ENCODE measurements at regions not wholly inside any gene's neighbourhood (a gene's known extent, or its start where the extent isn't known, plus 50 kb on each side); places are given as distances from the start of the nearest gene placed in this dataset.
A peak's percentile ranks its signal among the peaks of the same experiment; 100 is the strongest.

GRCh38 chr20:6641012-6641411 lies 126.5 kb upstream of the BMP2 start:
- no peaks in the 10 kb centered on the region for H3K27me3 ChIP-seq (ENCODE audit: control insufficient read depth in 1 of 2, insufficient read depth in 2 of 2, low read length in 2 of 2)
- no peak overlapping the region for H3K9ac ChIP-seq (ENCODE audit: insufficient read depth, low read depth, low read length)
- H3K9me3 ChIP-seq (ENCODE audit: low read length) = no peaks in the 10 kb centered on the region
- no peak overlapping the region for H2AFZ ChIP-seq (ENCODE audit: low read length)
- no peak overlapping the region for H3K27ac ChIP-seq (ENCODE audit: extremely low read length, insufficient read depth, low read length)
- CTCF ChIA-PET (ENCODE audit: low intra/inter-chr PET ratio, low total read pairs) = no interaction called here
- no peak overlapping the region for H3K4me3 ChIP-seq (replicated peaks in 1 of 3; ENCODE audit: insufficient read depth in 1 of 3, low read depth in 2 of 3, low read length in 3 of 3)
- no peaks in the 10 kb centered on the region for H3K79me2 ChIP-seq (ENCODE audit: insufficient read depth, low read length)
- intact Hi-C loops (cut with micrococcal nuclease; ENCODE audit: unreplicated experiment) = no loop called here
- BruUV-seq (replicated peaks) = no TSS peak
- WGBS (ENCODE audit: low lambda C conversion rate) = 30% methylated on average over 5 of the region's 5 CpGs
- FAIRE-seq (no peak), DNase-seq (ENCODE audit: low spot score) (no peak), ATAC-seq (no peak)
- POLR2A ChIA-PET = no interaction called here
- in situ Hi-C loops (cut with HindIII; ENCODE audit: extremely low pct_ligation_motif_present, low pct_unique_long_range_greater_than_20kb) = no loop called here
- H4K20me1 ChIP-seq (ENCODE audit: insufficient read depth, low read length) = no peaks in the 10 kb centered on the region
- H3K4me1 ChIP-seq (ENCODE audit: insufficient read depth, low read length) = no peaks in the 10 kb centered on the region
- H3K4me2 ChIP-seq (ENCODE audit: low read depth, low read length) = no peak overlapping the region
- H3K36me3 ChIP-seq (replicated peaks in 1 of 2; ENCODE audit: control insufficient read depth in 1 of 2, insufficient read depth in 2 of 2, low read length in 2 of 2) = no peaks in the 10 kb centered on the region
- TF ChIP-seq E2F5 (CRISPR knock-in tag; conservative IDR thresholded peaks at IDR 0.05) = no peak
- TF ChIP-seq MIER2 (CRISPR knock-in tag; IDR thresholded peaks at IDR 0.05) = no peak
- no peak for TF ChIP-seq ATF4 (CRISPR knock-in tag; IDR thresholded peaks at IDR 0.05)
- TF ChIP-seq HNRNPL (IDR thresholded peaks at IDR 0.05; ENCODE audit: low read depth, low read length) = no peak
- no peak for TF ChIP-seq ZNF776 (CRISPR knock-in tag; IDR thresholded peaks at IDR 0.05)
- TF ChIP-seq ZNF333 (CRISPR knock-in tag; IDR thresholded peaks at IDR 0.05; ENCODE audit: borderline replicate concordance) = no peak
- no peak for TF ChIP-seq TOPORS (CRISPR knock-in tag; IDR thresholded peaks at IDR 0.05)
- 0 out of 2 replicates have a peak, but pooled peaks have one; percentile 8 for TF ChIP-seq IKZF1 (IDR thresholded peaks at IDR 0.05)
- no peak for TF ChIP-seq EEA1 (CRISPR knock-in tag; IDR thresholded peaks at IDR 0.05; ENCODE audit: borderline replicate concordance)
- TF ChIP-seq, protein P1, sequence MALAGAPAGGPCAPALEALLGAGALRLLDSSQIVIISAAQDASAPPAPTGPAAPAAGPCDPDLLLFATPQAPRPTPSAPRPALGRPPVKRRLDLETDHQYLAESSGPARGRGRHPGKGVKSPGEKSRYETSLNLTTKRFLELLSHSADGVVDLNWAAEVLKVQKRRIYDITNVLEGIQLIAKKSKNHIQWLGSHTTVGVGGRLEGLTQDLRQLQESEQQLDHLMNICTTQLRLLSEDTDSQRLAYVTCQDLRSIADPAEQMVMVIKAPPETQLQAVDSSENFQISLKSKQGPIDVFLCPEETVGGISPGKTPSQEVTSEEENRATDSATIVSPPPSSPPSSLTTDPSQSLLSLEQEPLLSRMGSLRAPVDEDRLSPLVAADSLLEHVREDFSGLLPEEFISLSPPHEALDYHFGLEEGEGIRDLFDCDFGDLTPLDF (CRISPR knock-in tag; IDR thresholded peaks at IDR 0.05) = no peak
- TF ChIP-seq STAG1 (CRISPR knock-in tag; IDR thresholded peaks at IDR 0.05) = peak; percentile 32; the same call in 1 of the 2 replicates
- no peak for TF ChIP-seq ZNF496 (CRISPR knock-in tag; IDR thresholded peaks at IDR 0.05; ENCODE audit: insufficient replicate concordance)
- TF ChIP-seq POLR2G (IDR thresholded peaks at IDR 0.05; ENCODE audit: low read depth, low read length) = no peak
- no peak for TF ChIP-seq HNF1A (IDR thresholded peaks at IDR 0.05; ENCODE audit: low read depth)
- TF ChIP-seq HNF1A (CRISPR knock-in tag; IDR thresholded peaks at IDR 0.05; ENCODE audit: borderline replicate concordance) = no peak
- peak; percentile 29; the same call in 1 of the 2 replicates for TF ChIP-seq CTCF (CRISPR knock-in tag; IDR thresholded peaks at IDR 0.05)
- TF ChIP-seq SP4 (CRISPR knock-in tag; IDR thresholded peaks at IDR 0.05) = no peak
- TF ChIP-seq RBM22 (optimal IDR thresholded peaks at IDR 0.05; ENCODE audit: low read length) = no peak
